HG02885 (cell line): ENCODE measurements at regions not wholly inside any gene's neighbourhood (a gene's known extent, or its start where the extent isn't known, plus 50 kb on each side); places are given as distances from the start of the nearest gene placed in this dataset.

ENCODE experiments used
- ATAC-seq: cut with Tn5 transposase; IDR thresholded peaks from one replicate; pipeline ENCODE4 v1.9.1; 2021; ENCODE audit warnings: mild to moderate bottlenecking; ENCODE audit not compliant: unreplicated experiment, poor library complexity

GRCh38 chr9:108225149-108225800 is 630.5 kb downstream of the ACTL7B start:
- ATAC-seq = no peak

- no peak for ATAC-seq
These were observed 631.1 kb downstream of the ACTL7B start for GRCh38 chr9:108224716-108225115.

DNA sequence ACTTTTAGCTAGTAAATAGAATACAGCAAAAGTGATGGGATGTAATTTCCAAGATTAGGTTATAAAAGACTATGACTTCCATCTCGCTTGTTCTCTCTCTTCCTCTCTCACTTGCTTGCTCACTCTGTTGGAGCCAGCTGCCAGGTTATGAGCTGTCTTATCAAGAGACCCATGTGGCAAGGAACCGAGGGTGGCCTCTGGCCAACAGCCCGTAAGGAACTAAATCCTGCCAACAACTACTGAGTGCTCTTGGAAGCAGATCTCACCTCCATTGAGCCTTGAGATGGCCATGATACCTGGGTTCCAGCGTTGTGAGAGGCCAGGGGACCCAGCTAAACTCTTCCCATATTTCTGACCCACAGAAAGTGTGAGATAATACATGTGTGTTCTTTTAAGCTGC is 636.1 kb downstream of the ACTL7B start:
- ATAC-seq = no peak

GRCh38 chr9:108217431-108218349 is 638.1 kb downstream of the ACTL7B start:
- no peak for ATAC-seq

DNA sequence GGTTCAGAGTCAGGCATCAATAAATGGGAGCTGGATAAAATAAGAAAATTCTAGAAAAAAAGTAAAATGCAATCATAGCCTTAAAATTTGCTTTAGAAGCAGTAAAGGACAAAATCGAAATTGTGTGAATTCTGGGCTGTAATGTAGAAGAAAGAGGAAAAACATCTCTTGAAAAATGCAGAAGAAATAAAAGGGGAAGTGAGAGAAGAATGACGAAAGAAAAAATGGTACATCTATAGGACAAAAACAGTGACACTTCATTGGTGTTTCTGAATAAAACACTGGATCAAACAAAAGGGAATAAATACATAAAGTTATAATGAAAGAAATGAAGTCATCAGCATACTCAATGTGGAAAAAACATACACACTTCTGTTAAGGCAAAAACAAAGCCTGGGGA is 642.3 kb downstream of the ACTL7B start:
- no peak for ATAC-seq

GRCh38 chr9:108212184-108212583 is 643.6 kb downstream of the ACTL7B start:
- no peak for ATAC-seq

DNA sequence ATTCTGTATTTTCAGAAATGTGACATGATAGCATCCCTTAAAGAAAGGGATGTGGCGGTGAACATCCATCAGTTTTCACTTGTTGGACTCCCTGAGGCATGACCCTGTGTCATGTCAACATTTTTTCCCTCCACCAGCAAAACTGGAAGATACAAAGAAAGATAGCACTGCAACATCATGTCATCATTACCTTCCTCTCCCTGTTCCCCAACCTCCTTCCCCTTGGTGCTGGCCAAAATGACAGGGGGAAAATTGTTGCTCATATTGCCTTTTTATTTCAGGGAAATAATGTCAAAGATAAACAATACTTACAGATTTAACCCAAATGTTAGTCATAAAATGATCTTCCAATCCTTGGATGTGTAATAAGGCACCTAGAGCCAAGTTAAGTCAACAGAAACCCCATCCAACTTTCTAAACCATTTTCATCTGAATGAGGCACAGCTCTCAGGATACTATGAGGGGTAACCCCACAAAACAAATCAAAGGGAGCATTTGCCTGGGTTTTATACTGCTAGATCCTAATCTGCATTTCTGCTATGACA is 644.3 kb downstream of the ACTL7B start:
- ATAC-seq = no peak

GRCh38 chr9:108209132-108209685 is 646.6 kb downstream of the ACTL7B start:
- ATAC-seq = no peak

DNA sequence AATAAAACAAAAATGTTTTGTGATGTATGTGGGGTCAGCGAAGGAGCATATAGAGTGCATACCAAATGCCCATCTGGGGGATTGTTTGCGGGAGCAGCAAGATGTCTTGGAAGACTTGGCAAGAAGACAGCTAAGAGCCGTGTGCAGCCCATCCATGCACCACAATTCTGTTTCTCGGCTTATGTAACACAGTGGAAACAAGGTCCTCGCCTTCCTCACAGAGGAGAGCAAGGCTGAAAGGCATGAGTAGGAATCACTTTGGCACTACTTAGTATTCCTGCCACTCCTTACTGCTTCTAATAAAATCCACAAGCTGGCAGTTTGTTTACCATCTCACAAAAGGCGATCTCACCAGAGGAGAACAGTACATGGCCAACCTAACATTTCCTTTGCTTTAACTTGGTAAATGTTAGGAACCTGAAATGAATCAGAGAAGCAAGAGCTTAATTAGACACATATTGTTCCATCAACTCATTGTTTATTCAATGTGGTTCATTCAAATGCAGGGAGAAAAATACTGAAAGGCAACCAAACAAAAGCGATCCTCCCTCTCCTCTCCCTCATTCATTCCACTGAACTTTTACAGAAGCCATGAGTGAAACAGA is 648.1 kb downstream of the ACTL7B start:
- ATAC-seq = no peak

DNA sequence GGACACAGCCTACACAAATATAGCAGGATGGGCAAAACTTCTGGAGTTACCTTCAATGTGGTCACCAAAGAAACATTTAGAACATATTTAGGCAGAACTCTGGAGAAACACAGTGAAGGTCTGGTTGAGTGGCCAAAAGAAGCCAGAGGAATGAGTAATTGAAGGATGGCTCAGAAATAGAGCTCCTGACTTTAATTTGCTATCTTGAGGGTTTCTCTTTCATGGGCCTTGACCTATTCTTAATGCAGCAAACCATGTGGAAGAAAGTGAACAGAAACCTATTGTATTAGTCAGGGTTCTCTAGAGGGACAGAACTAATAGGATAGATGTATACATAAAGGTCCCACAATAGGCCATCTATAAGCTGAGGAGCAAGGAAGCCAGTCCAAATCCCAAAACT is 650.5 kb downstream of the ACTL7B start:
- ATAC-seq = no peak

DNA sequence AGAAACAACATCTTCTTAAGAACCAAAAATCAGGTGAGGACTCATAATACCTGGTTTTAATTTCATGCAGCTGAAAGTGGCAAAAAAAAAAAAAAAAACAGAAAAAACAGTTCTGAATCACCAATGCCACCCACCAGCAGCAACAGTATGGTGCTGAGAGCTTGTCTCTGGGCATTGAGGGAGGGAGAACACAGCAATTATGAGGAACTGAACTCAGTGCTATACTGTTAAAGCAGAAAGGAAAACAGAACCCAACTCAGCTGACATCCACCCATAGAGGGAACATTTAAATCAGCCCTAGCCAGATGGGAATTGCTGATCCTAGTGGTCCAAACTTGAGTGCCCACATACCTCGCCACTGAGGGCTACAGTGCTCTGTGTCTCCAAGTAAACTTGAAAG is 657.9 kb downstream of the ACTL7B start:
- ATAC-seq = no peak

- ATAC-seq = no peak
These were observed 658.8 kb downstream of the ACTL7B start for GRCh38 chr9:108197008-108197365.

DNA sequence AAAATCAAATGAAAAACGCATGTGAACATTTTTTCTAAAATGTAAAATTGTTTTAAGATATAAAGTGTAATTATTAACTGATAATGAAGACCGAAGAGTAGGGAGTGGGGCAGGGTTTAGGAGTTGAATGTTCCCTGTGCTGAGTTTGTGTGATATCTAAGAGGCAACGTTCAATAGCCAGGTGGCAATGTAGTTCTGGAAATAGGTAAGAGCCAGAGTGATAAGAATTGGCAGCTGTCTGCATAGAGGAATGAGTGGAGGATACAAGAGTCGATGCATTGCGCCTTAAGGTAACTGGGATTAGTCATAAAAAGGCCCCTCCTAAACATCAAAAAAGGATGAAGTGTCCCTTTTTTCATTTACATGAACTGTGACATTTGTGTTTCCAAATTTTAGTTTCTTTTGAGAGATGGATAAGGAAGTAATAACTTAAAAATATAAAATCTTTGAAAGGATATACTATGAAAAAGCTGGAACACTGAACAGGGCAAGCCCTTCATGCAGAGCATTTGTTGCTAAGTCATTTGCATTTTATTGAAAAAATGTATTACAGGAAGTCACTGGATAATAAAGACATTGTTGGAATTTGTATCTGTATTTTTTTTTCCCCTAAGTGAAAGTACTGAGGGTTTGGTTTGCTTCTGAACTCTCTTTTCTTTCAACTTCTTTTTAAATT is 659.3 kb downstream of the ACTL7B start:
- ATAC-seq = no peak

DNA sequence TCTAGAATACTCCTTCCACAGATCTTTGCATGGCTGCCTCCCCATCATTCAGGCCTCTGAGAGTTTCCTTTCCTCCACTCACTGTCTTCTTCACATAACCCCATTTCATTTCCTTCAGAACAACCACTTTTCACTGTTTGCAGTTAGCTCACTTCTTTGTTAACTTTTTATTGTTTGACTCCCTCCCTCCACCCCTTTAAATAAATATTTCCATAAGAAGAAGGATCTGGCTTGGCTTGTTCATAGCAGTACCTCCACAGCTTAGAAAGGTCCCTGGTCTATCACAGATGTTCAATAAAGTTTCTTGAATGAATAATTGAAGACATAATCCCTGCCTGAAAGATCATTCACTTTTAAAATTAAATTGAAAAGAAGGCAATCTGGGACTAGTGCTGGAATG is 661.6 kb downstream of the ACTL7B start:
- ATAC-seq = no peak

DNA sequence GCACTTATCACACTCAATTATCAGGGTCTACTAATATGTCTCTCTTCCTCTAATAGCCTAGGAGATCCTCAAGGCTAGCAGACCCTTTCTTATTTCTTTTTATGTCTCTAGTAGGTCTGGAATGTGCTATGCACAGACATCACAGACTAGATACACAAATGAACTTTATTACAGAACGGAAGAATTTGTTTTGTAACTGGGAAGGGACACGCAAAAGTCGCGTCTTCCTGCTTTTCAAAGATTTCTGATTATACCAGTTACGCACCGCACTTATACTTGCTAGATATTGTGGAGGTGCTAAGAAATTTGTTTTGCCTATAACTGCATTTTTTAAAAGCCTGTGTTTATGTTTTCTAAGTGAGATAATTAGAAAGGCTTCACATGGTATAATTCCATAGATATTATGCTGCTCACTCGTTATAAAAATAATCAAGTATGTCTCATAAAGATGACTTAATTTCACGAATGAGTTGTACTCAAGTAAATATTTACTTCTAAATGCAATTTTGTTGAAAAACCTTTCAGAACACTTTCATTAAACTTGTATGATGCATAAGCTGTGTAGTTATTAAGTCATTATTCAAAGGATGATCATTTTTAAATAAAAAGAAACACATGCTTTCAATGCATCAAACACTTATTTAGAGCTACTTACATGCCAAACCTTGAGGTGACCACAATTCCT is 662.6 kb downstream of the ACTL7B start:
- no peak for ATAC-seq

- ATAC-seq = no peak
These were observed 664.7 kb downstream of the ACTL7B start for GRCh38 chr9:108191065-108191464.

DNA sequence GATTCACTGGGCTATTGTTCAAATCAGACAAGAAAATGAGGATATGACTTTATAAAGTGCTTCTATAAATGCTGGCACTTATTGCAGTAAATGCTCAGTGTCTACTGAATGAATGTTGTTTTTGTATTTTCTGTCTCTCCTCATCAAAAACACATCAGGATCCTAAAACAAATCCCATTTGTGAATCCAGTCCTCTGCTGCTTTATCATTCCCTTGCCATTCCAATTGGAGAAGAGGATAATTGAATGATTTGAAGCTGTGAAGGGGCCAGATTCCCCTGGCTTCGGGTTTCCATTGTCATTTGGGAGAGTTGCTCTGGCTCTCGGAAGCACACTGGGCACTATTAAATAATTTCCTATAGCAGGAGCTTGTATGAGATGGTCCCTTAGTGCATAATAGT is 666.8 kb downstream of the ACTL7B start:
- no peak for ATAC-seq

DNA sequence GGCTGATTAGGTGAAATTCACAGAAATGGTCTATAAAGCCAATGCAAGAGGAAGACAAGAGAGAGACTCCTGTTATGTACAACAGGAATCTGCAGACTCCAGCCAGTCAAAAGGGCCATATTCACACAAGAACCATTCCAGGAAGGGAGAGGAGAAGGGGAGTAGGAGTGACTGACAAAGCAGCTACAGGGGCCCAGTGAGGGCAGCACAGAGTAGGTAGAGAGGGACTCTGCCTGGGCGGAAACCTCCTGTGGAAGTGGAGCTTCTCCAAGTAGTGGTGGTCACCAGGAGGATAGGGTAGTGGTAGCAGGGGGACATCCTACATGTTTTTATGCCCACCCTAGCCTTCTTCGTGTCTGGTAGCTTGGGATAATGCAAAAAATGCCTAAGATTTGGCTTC is 667.3 kb downstream of the ACTL7B start:
- no peak for ATAC-seq

DNA sequence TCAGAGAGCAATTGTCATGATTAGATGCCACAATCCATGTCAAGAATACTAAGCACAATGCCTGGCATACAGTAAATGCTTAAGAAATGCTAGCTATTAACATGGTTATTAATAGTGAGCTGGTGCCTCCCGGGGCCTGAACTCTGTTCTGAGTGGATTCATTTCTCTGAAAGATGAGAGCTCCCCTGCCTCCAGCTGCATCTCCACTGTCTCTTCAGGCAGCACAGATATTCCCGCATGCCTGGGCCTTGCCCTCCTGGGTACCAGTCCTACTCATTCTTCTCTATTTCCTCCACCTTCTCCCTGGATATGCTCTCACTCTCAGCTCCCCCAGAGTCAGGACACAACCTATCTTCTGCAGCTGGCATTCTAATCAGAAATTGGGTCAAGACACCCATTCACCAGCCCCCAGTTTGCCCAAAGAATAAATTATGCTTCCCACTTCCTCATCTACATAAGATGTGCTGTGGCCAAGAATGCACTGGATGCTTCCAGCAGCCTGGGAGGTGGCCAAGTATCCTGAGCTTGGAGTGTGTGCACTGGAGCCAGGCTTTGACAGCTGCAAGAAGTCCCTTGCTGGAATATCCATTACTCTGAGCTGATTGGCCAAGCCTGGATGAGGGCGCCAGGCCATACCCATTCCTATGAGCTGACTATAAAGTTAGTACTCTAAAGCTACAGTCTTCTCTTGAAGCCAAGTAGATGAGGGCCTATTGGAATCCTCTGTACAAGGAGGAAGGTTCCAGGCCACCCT is 669.0 kb downstream of the ACTL7B start:
- ATAC-seq = no peak
